Right lobe of liver (tissue), 6 donors: ENCODE measurements at regions not wholly inside any gene's neighbourhood (a gene's known extent, or its start where the extent isn't known, plus 50 kb on each side); places are given as distances from the start of the nearest gene placed in this dataset.

Experiments
- ATAC-seq, 4 donors: fragments of 200-7000 bp; cut with Tn5 transposase; one replicate each; pipeline ENCODE4 v1.9.1; 2020; ENCODE audit warnings: mild to moderate bottlenecking in 4 of 4, moderate library complexity in 4 of 4
- DNase-seq, 3 donors: peaks; one replicate each; pipeline ENCODE4 v3.0.0-alpha.2; 2020
- H3K27ac ChIP-seq, 3 donors: fragments of 200-600 bp; one replicate each; pipeline ENCODE4 v1.8.0; 2022
- H3K27me3 ChIP-seq, 2 donors: fragments of 200-600 bp; one replicate each; pipeline ENCODE4 v1.8.0; 2022
- H3K36me3 ChIP-seq, 4 donors: fragments of 200-600 bp; sonication (generic) in 1 of 4; one replicate each; pipeline versions ENCODE4 v1.5.1 to v1.8.0; 2017 to 2022; ENCODE audit warnings: control low read depth in 1 of 4
- H3K4me1 ChIP-seq, 4 donors: fragments of 200-600 bp; sonication (generic) in 1 of 4; one replicate each; pipeline versions ENCODE4 v1.5.1 to v1.8.0; 2017 to 2022; ENCODE audit warnings: control low read depth in 1 of 4
- H3K4me3 ChIP-seq, 3 donors: fragments of 200-600 bp; one replicate each; pipeline ENCODE4 v1.8.0; 2022
- H3K9me3 ChIP-seq, 4 donors: fragments of 200-600 bp; sonication (generic) in 1 of 4; one replicate each; pipeline versions ENCODE4 v1.5.1 to v1.8.0; 2017 to 2022; ENCODE audit warnings: control low read depth in 1 of 4
- CTCF ChIP-seq, 4 donors: fragments of 200-600 bp in 3 of 4; fragments of 450-650 bp in 1 of 4; IDR thresholded peaks; one replicate each; pipeline versions ENCODE4 v1.5.1 to v1.8.0; 2016 to 2022; ENCODE audit warnings: antibody characterized with exemption in 4 of 4, mild to moderate bottlenecking in 2 of 4
- POLR2A ChIP-seq: fragments of 450-650 bp; IDR thresholded peaks from one replicate; pipeline ENCODE4 v1.6.1; 2017; ENCODE audit warnings: antibody characterized with exemption, mild to moderate bottlenecking
- WGBS: methylation state at CpG from one replicate; pipeline ENCODE4 v1.1.6; 2018; ENCODE audit warnings: low coverage, low lambda C conversion rate; ENCODE audit not compliant: insufficient coverage; ENCODE audit errors: missing lambda C conversion rate; 5-methylcytosine and 5-hydroxymethylcytosine counted together
- intact Hi-C, 2 donors: fragments of 100-400 bp; cut with DNase I; formaldehyde crosslinking; loops; one replicate each; pipeline versions ENCODE4 v1.11.2 to v1.14.1; 2022
- donor health status: DM: no; HTN: yes; CAD: no.
- donor health status: DM: no; HTN: no; CAD: no.
- donor health status: DM: no; HTN: no; CAD: no.
- donor health status: DM: no; HTN: yes; CAD: no.
- donor health status: DM: no; HTN: yes; CAD: no.

GRCh38 chr16:49928176-49929041 is 72.5 kb upstream of the ZNF423 start:
- TF ChIP-seq POLR2A (no peak), CTCF (IDR thresholded peaks at IDR 0.05) (no peak)
- DNase-seq, result no peak
- H3K27me3 ChIP-seq, result no peaks in the 10 kb centered on the region
- H3K36me3 ChIP-seq, result no peaks in the 10 kb centered on the region
- H3K4me1 ChIP-seq, result no peaks in the 10 kb centered on the region
- no peak for ATAC-seq
- no peak overlapping the region for H3K27ac ChIP-seq
- H3K4me3 ChIP-seq, result no peak overlapping the region
- WGBS, result 60% methylated on average over 10 of the region's 16 CpGs
- no peaks in the 10 kb centered on the region for H3K9me3 ChIP-seq
- intact Hi-C loops, result loop anchor here in 1 of 2 donors (10.0 kb wide), 1 partner anchor 524 kb away; no protein-coding TSS in a partner anchor

GRCh38 chr16:49929626-49930025 is 73.7 kb upstream of the ZNF423 start:
- no peak for DNase-seq
- intact Hi-C loops, result loop anchor here in 1 of 2 donors (10.0 kb wide), 1 partner anchor 525 kb away; no protein-coding TSS in a partner anchor
- WGBS, result 52% methylated on average over 2 of the region's 3 CpGs

GRCh38 chr16:49930841-49931240 is 74.9 kb upstream of the ZNF423 start:
- Histone ChIP-seq H3K4me3 (no peak overlapping the region), H3K27ac (no peak overlapping the region), H3K36me3 (no peaks in the 10 kb centered on the region), H3K27me3 (no peaks in the 10 kb centered on the region), H3K9me3 (no peaks in the 10 kb centered on the region), H3K4me1 (no peaks in the 10 kb centered on the region)
- intact Hi-C loops, result no loop called here
- TF ChIP-seq POLR2A (no peak), CTCF (IDR thresholded peaks at IDR 0.05) (no peak)
- 57% methylated on average over 1 of the region's 7 CpGs for WGBS
- DNase-seq (no peak), ATAC-seq (no peak)

More at GRCh38 chr16:49929626-49930025, 73.7 kb upstream of the ZNF423 start:
- Histone ChIP-seq H3K27me3 (no peaks in the 10 kb centered on the region), H3K27ac (no peak overlapping the region), H3K4me3 (no peak overlapping the region), H3K36me3 (no peaks in the 10 kb centered on the region), H3K4me1 (no peaks in the 10 kb centered on the region), H3K9me3 (no peaks in the 10 kb centered on the region)
- no peak for TF ChIP-seq POLR2A
- ATAC-seq, result no peak

- H3K4me3 ChIP-seq, result no peak overlapping the region
- 60% methylated on average over 2 of the region's 5 CpGs for WGBS
- H3K4me1 ChIP-seq, result no peaks in the 10 kb centered on the region
- no peak for DNase-seq
- no peak for ATAC-seq
- H3K27me3 ChIP-seq, result no peaks in the 10 kb centered on the region
- no peak overlapping the region for H3K27ac ChIP-seq
- no peaks in the 10 kb centered on the region for H3K36me3 ChIP-seq
- intact Hi-C loops, result no loop called here
- no peaks in the 10 kb centered on the region for H3K9me3 ChIP-seq
- no peak for TF ChIP-seq CTCF (IDR thresholded peaks at IDR 0.05)
- no peak for TF ChIP-seq POLR2A
Measured at GRCh38 chr16:49931266-49931665, 75.4 kb upstream of the ZNF423 start.

- Histone ChIP-seq H3K27ac (no peak overlapping the region), H3K9me3 (no peaks in the 10 kb centered on the region), H3K4me3 (no peak overlapping the region), H3K36me3 (no peaks in the 10 kb centered on the region), H3K27me3 (no peaks in the 10 kb centered on the region), H3K4me1 (no peaks in the 10 kb centered on the region)
- 92% methylated on average over 10 of the region's 10 CpGs for WGBS
- DNase-seq (no peak), ATAC-seq (no peak)
- TF ChIP-seq CTCF (IDR thresholded peaks at IDR 0.05) (no peak), POLR2A (no peak)
- intact Hi-C loops, result no loop called here
Measured at GRCh38 chr16:49931916-49932315, 76.0 kb upstream of the ZNF423 start.
